GM19438 (cell line): ENCODE measurements at regions not wholly inside any gene's neighbourhood (a gene's known extent, or its start where the extent isn't known, plus 50 kb on each side); places are given as distances from the start of the nearest gene placed in this dataset.

Experiments used
- ATAC-seq: cut with Tn5 transposase; IDR thresholded peaks from one replicate; pipeline ENCODE4 v1.9.1; 2021; ENCODE audit warnings: low read depth; ENCODE audit not compliant: unreplicated experiment

- ATAC-seq: no peak
These were observed 879.7 kb downstream of the RPA4 start for GRCh38 chrX:97763391-97763790.

- no peak for ATAC-seq
These were observed 880.3 kb downstream of the RPA4 start for GRCh38 chrX:97763981-97764380.

GRCh38 chrX:97766501-97767095, 882.9 kb downstream of the RPA4 start:
- ATAC-seq: no peak

- no peak for ATAC-seq
These were observed 903.6 kb downstream of the RPA4 start for GRCh38 chrX:97787311-97787710.

GRCh38 chrX:97787849-97788248, 904.1 kb downstream of the RPA4 start:
- ATAC-seq: no peak

GRCh38 chrX:97790850-97791249, 907.1 kb downstream of the RPA4 start:
- ATAC-seq: no peak

GRCh38 chrX:97797076-97797475, 913.4 kb downstream of the RPA4 start:
- ATAC-seq: no peak

- ATAC-seq: no peak
These were observed 922.5 kb downstream of the RPA4 start for GRCh38 chrX:97806238-97806637.

GRCh38 chrX:97806946-97807345, 923.2 kb downstream of the RPA4 start:
- ATAC-seq: no peak

- no peak for ATAC-seq
These were observed 936.5 kb downstream of the RPA4 start for GRCh38 chrX:97820170-97820569.

GRCh38 chrX:97828471-97828870, 944.8 kb downstream of the RPA4 start:
- ATAC-seq: no peak

GRCh38 chrX:97835969-97836368, 952.3 kb downstream of the RPA4 start:
- no peak for ATAC-seq

- ATAC-seq: no peak
These were observed 958.0 kb downstream of the RPA4 start for GRCh38 chrX:97841544-97842179.

- no peak for ATAC-seq
These were observed 958.9 kb downstream of the RPA4 start for GRCh38 chrX:97842468-97843199.

GRCh38 chrX:97843200-97843811, 959.6 kb downstream of the RPA4 start:
- ATAC-seq: no peak

GRCh38 chrX:97844161-97844560, 960.5 kb downstream of the RPA4 start:
- no peak for ATAC-seq

- ATAC-seq: no peak
These were observed 961.2 kb downstream of the RPA4 start for GRCh38 chrX:97844943-97845342.

GRCh38 chrX:97845451-97845850, 961.7 kb downstream of the RPA4 start:
- no peak for ATAC-seq

GRCh38 chrX:97846228-97846627, 962.5 kb downstream of the RPA4 start:
- ATAC-seq: no peak

- no peak for ATAC-seq
These were observed 963.1 kb downstream of the RPA4 start for GRCh38 chrX:97846718-97847237.
